DOHH2 (cell line): ENCODE measurements at regions not wholly inside any gene's neighbourhood (a gene's known extent, or its start where the extent isn't known, plus 50 kb on each side); places are given as distances from the start of the nearest gene placed in this dataset.

Experiments
- H3F3A ChIP-seq: fragments of 200-600 bp; sonication (generic), shearing (Covaris generic); 2 replicates; pipeline ENCODE4 v1.6.0; 2016; ENCODE audit warnings: antibody characterized with exemption, mild to moderate bottlenecking; ENCODE audit not compliant: control insufficient read depth, insufficient read depth
- H3K27ac ChIP-seq: fragments of 200-600 bp; sonication (generic); 2 replicates; pipeline ENCODE4 v1.5.1; 2014; ENCODE audit warnings: low read depth, mild to moderate bottlenecking, low read length, moderate library complexity
- H3K27me3 ChIP-seq: fragments of 200-600 bp; sonication (generic); 2 replicates; pipeline ENCODE4 v1.6.1; 2014; ENCODE audit warnings: mild to moderate bottlenecking, low read length, mixed read lengths; ENCODE audit not compliant: control insufficient read depth
- H3K36me3 ChIP-seq: fragments of 200-600 bp; sonication (generic); 2 replicates; pipeline ENCODE4 v1.6.1; 2014; ENCODE audit warnings: mild to moderate bottlenecking, low read length, moderate library complexity, mixed read lengths; ENCODE audit not compliant: control insufficient read depth
- H3K4me1 ChIP-seq: fragments of 200-600 bp; sonication (generic); 2 replicates; pipeline ENCODE4 v1.6.1; 2014; ENCODE audit warnings: mild to moderate bottlenecking, low read length, mixed read lengths; ENCODE audit not compliant: control insufficient read depth
- H3K4me2 ChIP-seq: fragments of 200-600 bp; sonication (generic); 2 replicates; pipeline ENCODE4 v1.6.0; 2014; ENCODE audit warnings: mild to moderate bottlenecking, low read length, moderate library complexity
- H3K4me3 ChIP-seq: fragments of 200-600 bp; sonication (generic); 2 replicates; pipeline ENCODE4 v1.5.1; 2014; ENCODE audit warnings: mild to moderate bottlenecking, low read length, mixed read lengths
- H3K79me2 ChIP-seq: fragments of 200-600 bp; sonication (generic); 2 replicates; pipeline ENCODE4 v1.6.1; 2014; ENCODE audit warnings: mild to moderate bottlenecking, low read length, mixed read lengths; ENCODE audit not compliant: control insufficient read depth
- H3K9me2 ChIP-seq: fragments of 200-600 bp; sonication (generic); replicated peaks from 2 replicates; pipeline ENCODE4 v1.6.1; 2014; ENCODE audit warnings: mild to moderate bottlenecking, low read length, mixed read lengths; ENCODE audit not compliant: control insufficient read depth
- H3K9me3 ChIP-seq: fragments of 200-600 bp; sonication (generic); 2 replicates; pipeline ENCODE4 v1.6.1; 2014; ENCODE audit warnings: antibody characterized with exemption, low read length, mixed read lengths; ENCODE audit not compliant: control insufficient read depth, insufficient read depth
- H4K20me1 ChIP-seq: fragments of 200-600 bp; sonication (generic); 2 replicates; pipeline ENCODE4 v1.6.0; 2014; ENCODE audit warnings: low read depth, mild to moderate bottlenecking, antibody characterized with exemption, low read length, moderate library complexity; ENCODE audit not compliant: control insufficient read depth, insufficient read depth
- EZH2phosphoT487 ChIP-seq: fragments of 200-600 bp; sonication (generic); IDR thresholded peaks from 2 replicates; pipeline ENCODE4 v1.6.1; 2017; ENCODE audit warnings: borderline replicate concordance, mild to moderate bottlenecking, antibody characterized with exemption, low read length, moderate library complexity, mixed read lengths
- TF ChIP-seq, protein P1 (sequence below): fragments of 200-600 bp; sonication (generic); IDR thresholded peaks from one replicate; pipeline ENCODE4 v1.5.1; 2014; ENCODE audit warnings: antibody characterized with exemption, mild to moderate bottlenecking, low read depth, low read length; ENCODE audit not compliant: poor library complexity, severe bottlenecking

DNA sequence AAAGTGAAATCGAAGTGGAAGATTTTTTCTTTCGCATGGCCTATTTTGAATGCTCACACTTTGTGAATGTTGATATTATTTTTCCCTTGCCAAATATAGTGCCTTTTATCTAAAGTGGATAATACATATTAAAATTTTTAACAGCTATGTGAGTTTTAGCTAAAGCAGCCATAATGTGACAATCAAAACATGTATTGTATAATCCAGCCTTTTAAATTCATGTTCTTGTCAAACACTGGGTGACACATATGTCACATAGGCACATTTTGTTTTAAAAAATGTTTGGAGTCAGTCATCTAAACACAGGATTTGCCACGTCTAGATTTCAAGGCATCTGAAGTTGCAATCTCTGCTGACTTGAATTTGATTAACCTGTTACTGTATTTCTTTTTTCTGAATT is 1256.6 kb downstream of the SLITRK1 start:
- Histone ChIP-seq H3F3A (no peaks in the 10 kb centered on the region), H3K4me1 (no peaks in the 10 kb centered on the region), H3K9me3 (peaks cover 5% of the 10 kb centered on the region; the same call in 1 of the 2 replicates), H4K20me1 (no peaks in the 10 kb centered on the region), H3K4me3 (no peak overlapping the region), H3K36me3 (no peaks in the 10 kb centered on the region), H3K27me3 (no peaks in the 10 kb centered on the region), H3K9me2 (no peaks in the 10 kb centered on the region), H3K79me2 (no peaks in the 10 kb centered on the region), H3K27ac (no peak overlapping the region), H3K4me2 (no peak overlapping the region)
- no peak for TF ChIP-seq EZH2phosphoT487
- TF ChIP-seq, protein P1, sequence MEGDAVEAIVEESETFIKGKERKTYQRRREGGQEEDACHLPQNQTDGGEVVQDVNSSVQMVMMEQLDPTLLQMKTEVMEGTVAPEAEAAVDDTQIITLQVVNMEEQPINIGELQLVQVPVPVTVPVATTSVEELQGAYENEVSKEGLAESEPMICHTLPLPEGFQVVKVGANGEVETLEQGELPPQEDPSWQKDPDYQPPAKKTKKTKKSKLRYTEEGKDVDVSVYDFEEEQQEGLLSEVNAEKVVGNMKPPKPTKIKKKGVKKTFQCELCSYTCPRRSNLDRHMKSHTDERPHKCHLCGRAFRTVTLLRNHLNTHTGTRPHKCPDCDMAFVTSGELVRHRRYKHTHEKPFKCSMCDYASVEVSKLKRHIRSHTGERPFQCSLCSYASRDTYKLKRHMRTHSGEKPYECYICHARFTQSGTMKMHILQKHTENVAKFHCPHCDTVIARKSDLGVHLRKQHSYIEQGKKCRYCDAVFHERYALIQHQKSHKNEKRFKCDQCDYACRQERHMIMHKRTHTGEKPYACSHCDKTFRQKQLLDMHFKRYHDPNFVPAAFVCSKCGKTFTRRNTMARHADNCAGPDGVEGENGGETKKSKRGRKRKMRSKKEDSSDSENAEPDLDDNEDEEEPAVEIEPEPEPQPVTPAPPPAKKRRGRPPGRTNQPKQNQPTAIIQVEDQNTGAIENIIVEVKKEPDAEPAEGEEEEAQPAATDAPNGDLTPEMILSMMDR, result no peak

GRCh38 chr13:82615043-82615442 is 1267.2 kb downstream of the SLITRK1 start:
- no peaks in the 10 kb centered on the region for H3K9me2 ChIP-seq
- no peak overlapping the region for H3K4me3 ChIP-seq
- no peaks in the 10 kb centered on the region for H3K36me3 ChIP-seq
- no peaks in the 10 kb centered on the region for H4K20me1 ChIP-seq
- H3K4me1 ChIP-seq, result no peaks in the 10 kb centered on the region
- TF ChIP-seq, protein P1, result no peak
- no peak for TF ChIP-seq EZH2phosphoT487
- H3K27ac ChIP-seq, result no peak overlapping the region
- no peaks in the 10 kb centered on the region for H3F3A ChIP-seq
- H3K79me2 ChIP-seq, result no peaks in the 10 kb centered on the region
- no peak overlapping the region for H3K4me2 ChIP-seq
- no peaks in the 10 kb centered on the region for H3K27me3 ChIP-seq
- H3K9me3 ChIP-seq, result no peaks in the 10 kb centered on the region

GRCh38 chr13:82614086-82614485 is 1268.2 kb downstream of the SLITRK1 start:
- no peaks in the 10 kb centered on the region for H3K9me2 ChIP-seq
- no peak overlapping the region for H3K4me3 ChIP-seq
- H3K4me2 ChIP-seq, result no peak overlapping the region
- no peaks in the 10 kb centered on the region for H3K4me1 ChIP-seq
- H3K9me3 ChIP-seq, result no peaks in the 10 kb centered on the region
- no peak overlapping the region for H3K27ac ChIP-seq
- H3K27me3 ChIP-seq, result no peaks in the 10 kb centered on the region
- H4K20me1 ChIP-seq, result no peaks in the 10 kb centered on the region
- no peak for TF ChIP-seq EZH2phosphoT487
- TF ChIP-seq, protein P1, result no peak
- H3F3A ChIP-seq, result no peaks in the 10 kb centered on the region
- H3K79me2 ChIP-seq, result no peaks in the 10 kb centered on the region
- no peaks in the 10 kb centered on the region for H3K36me3 ChIP-seq

DNA sequence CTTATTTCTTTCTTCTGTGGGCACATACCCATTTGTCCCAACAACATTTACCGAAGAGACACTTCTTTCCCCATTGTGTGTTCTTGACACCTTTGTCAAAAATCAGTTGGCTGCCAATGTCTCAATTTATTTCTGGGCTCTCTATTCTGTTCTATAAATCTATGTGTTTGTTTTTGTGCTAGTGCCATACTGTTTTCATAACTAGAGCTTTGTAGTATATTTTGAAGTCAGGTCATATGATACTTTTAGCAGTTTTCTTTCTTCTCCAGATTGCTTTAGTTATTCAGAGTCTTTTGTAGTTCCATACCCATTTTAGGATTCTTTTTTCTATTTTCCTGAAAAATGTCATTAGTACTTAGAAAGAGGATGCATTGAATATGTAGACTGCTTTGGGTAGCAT is 1276.3 kb downstream of the SLITRK1 start:
- no peak for TF ChIP-seq EZH2phosphoT487
- TF ChIP-seq, protein P1, result no peak
- Histone ChIP-seq H3K4me2 (no peak overlapping the region), H4K20me1 (no peaks in the 10 kb centered on the region), H3K27ac (no peak overlapping the region), H3K4me1 (no peaks in the 10 kb centered on the region), H3F3A (peaks cover 11% of the 10 kb centered on the region), H3K4me3 (no peak overlapping the region), H3K27me3 (no peaks in the 10 kb centered on the region), H3K36me3 (no peaks in the 10 kb centered on the region), H3K9me2 (no peaks in the 10 kb centered on the region), H3K9me3 (peaks cover 15% of the 10 kb centered on the region; the same call in 1 of the 2 replicates), H3K79me2 (no peaks in the 10 kb centered on the region)
